PC-3 (cell line): ENCODE measurements at regions not wholly inside any gene's neighbourhood (a gene's known extent, or its start where the extent isn't known, plus 50 kb on each side); places are given as distances from the start of the nearest gene placed in this dataset.

ENCODE experiments used
- CTCF ChIP-seq: fragments of 300-600 bp; sonication (generic); conservative IDR thresholded peaks from 2 replicates; pipeline ENCODE4 v1.5.1; 2017; ENCODE audit warnings: antibody characterized with exemption, low read depth, mild to moderate bottlenecking, low read length
- EZH2 ChIP-seq: fragments of 300-600 bp; sonication (generic); IDR thresholded peaks from one replicate; pipeline ENCODE4 v1.6.1; 2017; ENCODE audit warnings: antibody characterized with exemption, mild to moderate bottlenecking, low read length; ENCODE audit not compliant: unreplicated experiment
- EZH2phosphoT487 ChIP-seq: fragments of 300-600 bp; sonication (generic); IDR thresholded peaks from 2 replicates; pipeline ENCODE4 v1.6.1; 2018; ENCODE audit warnings: mild to moderate bottlenecking, antibody characterized with exemption, low read length, borderline replicate concordance

- no peak for TF ChIP-seq CTCF
- no peak for TF ChIP-seq EZH2
- TF ChIP-seq EZH2phosphoT487: no peak
These were observed 125.9 kb upstream of the CD93 start for GRCh38 chr20:23212011-23212410.
